Panc1 (cell line): ENCODE measurements at regions not wholly inside any gene's neighbourhood (a gene's known extent, or its start where the extent isn't known, plus 50 kb on each side); places are given as distances from the start of the nearest gene placed in this dataset.

Experiments used
- ATAC-seq: fragments of 200-7000 bp; cut with Tn5 transposase; 2 replicates; pipeline ENCODE4 v1.9.1; 2020; ENCODE audit warnings: mild to moderate bottlenecking, moderate library complexity
- BruUV-seq: library from RNA; stranded (reverse); fragments of 400-500 nt; replicated peaks from 2 replicates; lab custom pipeline; 2021; lab: Mats Ljungman, UMichigan
- CTCF ChIA-PET: fragments of 300-600 bp; sonication (Branson Sonifier 250); formaldehyde crosslinking; loops from one replicate; lab custom pipeline; 2022; ENCODE audit warnings: antibody characterized with exemption; lab: Charles Lee
- POLR2A ChIA-PET: fragments of 300-600 bp; sonication (Branson Sonifier 250); formaldehyde crosslinking; loops from one replicate; lab custom pipeline; 2022; ENCODE audit warnings: antibody characterized with exemption; lab: Charles Lee
- DNase-seq: peaks from one replicate; pipeline ENCODE4 v3.0.0-alpha.2; 2010; ENCODE audit warnings: low read depth, low spot score
- H3K27ac ChIP-seq: 2 replicates; pipeline ENCODE4 v1.5.1; 2011; ENCODE audit warnings: mild to moderate bottlenecking, low read length, inconsistent platforms
- H3K27me3 ChIP-seq: fragments of 200-500 bp; sonication (Bioruptor generic); 2 replicates; pipeline ENCODE4 v1.6.0; 2014; ENCODE audit warnings: low read length, inconsistent platforms; ENCODE audit not compliant: control insufficient read depth, insufficient read depth
- H3K36me3 ChIP-seq: fragments of 200-500 bp; sonication (Bioruptor generic); 2 replicates; pipeline ENCODE4 v1.5.1; 2014; ENCODE audit warnings: inconsistent platforms, mild to moderate bottlenecking, low read length, moderate library complexity; ENCODE audit not compliant: control insufficient read depth, insufficient read depth
- H3K4me1 ChIP-seq: 2 replicates; pipeline ENCODE4 v1.5.1; 2011; ENCODE audit warnings: inconsistent platforms, mild to moderate bottlenecking, low read length, moderate library complexity; ENCODE audit not compliant: control insufficient read depth, insufficient read depth
- H3K4me3 ChIP-seq, 2 experiments: 2 replicates each; pipeline ENCODE4 v1.5.1; 2011 to 2012; ENCODE audit warnings: low read depth in 2 of 2, low read length in 2 of 2, mild to moderate bottlenecking in 2 of 2, inconsistent platforms in 1 of 2, moderate library complexity in 1 of 2
- H3K9me3 ChIP-seq: fragments of 200-500 bp; sonication (Bioruptor generic); 2 replicates; pipeline ENCODE4 v1.5.1; 2014; ENCODE audit warnings: low read depth, mild to moderate bottlenecking, inconsistent platforms, low read length, moderate library complexity; ENCODE audit not compliant: control insufficient read depth, insufficient read depth
- CTCF ChIP-seq: fragments of 450-650 bp; IDR thresholded peaks from 2 replicates; pipeline ENCODE4 v1.5.1; 2017; ENCODE audit warnings: mild to moderate bottlenecking
- POLR2AphosphoS5 ChIP-seq: IDR thresholded peaks from 2 replicates; pipeline ENCODE4 v1.6.1; 2012; ENCODE audit warnings: mild to moderate bottlenecking, low read depth, low read length, moderate library complexity
- REST ChIP-seq, 2 experiments: IDR thresholded peaks; 2 replicates each; pipeline ENCODE4 v1.6.1; 2011 to 2012; ENCODE audit warnings: low read depth in 2 of 2, control low read depth in 1 of 2, low read length in 1 of 2, mild to moderate bottlenecking in 1 of 2, moderate library complexity in 1 of 2; ENCODE audit not compliant: insufficient read depth in 1 of 2
- SIN3A ChIP-seq: IDR thresholded peaks from 2 replicates; pipeline ENCODE4 v1.6.1; 2012; ENCODE audit warnings: low read depth, mild to moderate bottlenecking, low read length, moderate library complexity, borderline replicate concordance; ENCODE audit not compliant: insufficient read depth
- TCF7L2 ChIP-seq: IDR thresholded peaks from 2 replicates; pipeline ENCODE4 v1.6.1; 2011; ENCODE audit warnings: mild to moderate bottlenecking, low read depth, low read length, inconsistent platforms
- in situ Hi-C: cut with HindIII; loops from 2 replicates; pipeline ENCODE4 v1.10.0; 2016; ENCODE audit warnings: low sequenced_read_pairs, low pct_unique_long_range_greater_than_20kb
- intact Hi-C: fragments of 100-400 bp; cut with micrococcal nuclease; formaldehyde crosslinking; loops from one replicate; pipeline ENCODE4 v1.10.0; 2022; ENCODE audit not compliant: unreplicated experiment

- Histone ChIP-seq H3K36me3 (no peaks in the 10 kb centered on the region), H3K4me1 (no peaks in the 10 kb centered on the region), H3K27me3 (no peaks in the 10 kb centered on the region), H3K27ac (no peak overlapping the region), H3K9me3 (no peaks in the 10 kb centered on the region), H3K4me3 (no peak overlapping the region)
- CTCF ChIA-PET: no interaction called here
- TF ChIP-seq TCF7L2 (no peak), SIN3A (no peak), POLR2AphosphoS5 (no peak), CTCF (no peak), REST (IDR thresholded peaks at IDR 0.05; ENCODE audit: insufficient read depth in 1 of 2, low read depth in 2 of 2, low read length in 1 of 2) (no peak)
- no peak for DNase-seq
- BruUV-seq: no TSS peak
- in situ Hi-C loops (no loop called here), intact Hi-C loops (loop anchor here (5.0 kb wide), 1 partner anchor 605 kb away; no protein-coding TSS in a partner anchor)
- ATAC-seq: no peak
- POLR2A ChIA-PET: no interaction called here
Measured at GRCh38 chr5:166962461-166962860, 1329.0 kb upstream of the WWC1 start.

GRCh38 chr5:166963596-166963995, 1327.8 kb upstream of the WWC1 start:
- intact Hi-C loops (loop anchor here (5.0 kb wide), 1 partner anchor 604 kb away; no protein-coding TSS in a partner anchor), in situ Hi-C loops (no loop called here)
- TF ChIP-seq POLR2AphosphoS5 (no peak), SIN3A (no peak), TCF7L2 (no peak), REST (IDR thresholded peaks at IDR 0.05; ENCODE audit: insufficient read depth in 1 of 2, low read depth in 2 of 2, low read length in 1 of 2) (no peak), CTCF (no peak)
- no peak overlapping the region for H3K4me3 ChIP-seq
- H3K27ac ChIP-seq: no peak overlapping the region
- DNase-seq (no peak), ATAC-seq (no peak)
- no peaks in the 10 kb centered on the region for H3K27me3 ChIP-seq
- CTCF ChIA-PET: no interaction called here
- no TSS peak for BruUV-seq
- POLR2A ChIA-PET: no interaction called here
- H3K4me1 ChIP-seq: no peaks in the 10 kb centered on the region
- no peaks in the 10 kb centered on the region for H3K9me3 ChIP-seq
- H3K36me3 ChIP-seq: no peaks in the 10 kb centered on the region
